ENCODE measurements at regions not wholly inside any gene's neighbourhood (a gene's known extent, or its start where the extent isn't known, plus 50 kb on each side); places are given as distances from the start of the nearest gene placed in this dataset.

DNA sequence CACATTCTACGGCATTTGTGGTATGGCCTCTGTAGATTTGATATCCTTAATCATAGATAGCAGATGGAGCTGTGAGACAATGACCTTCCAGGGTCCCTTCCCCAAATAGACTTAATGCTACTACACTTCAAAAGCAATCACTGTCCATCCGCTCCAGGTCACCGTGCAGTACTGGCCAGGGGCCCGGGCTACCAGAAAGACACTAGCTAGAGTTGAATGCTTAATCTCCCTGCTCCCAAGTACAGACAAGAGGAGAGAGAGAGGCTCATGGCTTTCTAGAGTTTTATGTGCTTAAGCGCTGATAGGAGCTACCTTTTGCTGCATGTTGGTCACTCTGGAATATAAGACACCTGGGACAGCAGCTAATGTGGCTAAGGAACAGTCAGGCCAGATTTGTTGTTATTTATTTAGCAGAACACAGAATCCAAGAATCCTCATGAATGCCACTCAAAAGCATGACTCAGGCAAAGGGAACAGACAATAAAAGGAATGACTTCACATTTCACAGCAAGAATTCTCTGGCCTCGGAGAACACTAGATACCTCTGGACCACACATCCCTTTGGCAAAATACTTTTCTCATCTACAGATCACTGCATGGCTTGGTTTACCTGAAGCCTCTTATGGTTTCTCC lies 165.0 kb downstream of the LACC1 start:
- TF ChIP-seq, protein P1, sequence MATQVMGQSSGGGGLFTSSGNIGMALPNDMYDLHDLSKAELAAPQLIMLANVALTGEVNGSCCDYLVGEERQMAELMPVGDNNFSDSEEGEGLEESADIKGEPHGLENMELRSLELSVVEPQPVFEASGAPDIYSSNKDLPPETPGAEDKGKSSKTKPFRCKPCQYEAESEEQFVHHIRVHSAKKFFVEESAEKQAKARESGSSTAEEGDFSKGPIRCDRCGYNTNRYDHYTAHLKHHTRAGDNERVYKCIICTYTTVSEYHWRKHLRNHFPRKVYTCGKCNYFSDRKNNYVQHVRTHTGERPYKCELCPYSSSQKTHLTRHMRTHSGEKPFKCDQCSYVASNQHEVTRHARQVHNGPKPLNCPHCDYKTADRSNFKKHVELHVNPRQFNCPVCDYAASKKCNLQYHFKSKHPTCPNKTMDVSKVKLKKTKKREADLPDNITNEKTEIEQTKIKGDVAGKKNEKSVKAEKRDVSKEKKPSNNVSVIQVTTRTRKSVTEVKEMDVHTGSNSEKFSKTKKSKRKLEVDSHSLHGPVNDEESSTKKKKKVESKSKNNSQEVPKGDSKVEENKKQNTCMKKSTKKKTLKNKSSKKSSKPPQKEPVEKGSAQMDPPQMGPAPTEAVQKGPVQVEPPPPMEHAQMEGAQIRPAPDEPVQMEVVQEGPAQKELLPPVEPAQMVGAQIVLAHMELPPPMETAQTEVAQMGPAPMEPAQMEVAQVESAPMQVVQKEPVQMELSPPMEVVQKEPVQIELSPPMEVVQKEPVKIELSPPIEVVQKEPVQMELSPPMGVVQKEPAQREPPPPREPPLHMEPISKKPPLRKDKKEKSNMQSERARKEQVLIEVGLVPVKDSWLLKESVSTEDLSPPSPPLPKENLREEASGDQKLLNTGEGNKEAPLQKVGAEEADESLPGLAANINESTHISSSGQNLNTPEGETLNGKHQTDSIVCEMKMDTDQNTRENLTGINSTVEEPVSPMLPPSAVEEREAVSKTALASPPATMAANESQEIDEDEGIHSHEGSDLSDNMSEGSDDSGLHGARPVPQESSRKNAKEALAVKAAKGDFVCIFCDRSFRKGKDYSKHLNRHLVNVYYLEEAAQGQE (IDR thresholded peaks at IDR 0.05; ENCODE audit: low read depth): no peak
- TF ChIP-seq TAF1 (IDR thresholded peaks at IDR 0.05; ENCODE audit: low read depth): no peak
- no peak for TF ChIP-seq RAD21 (IDR thresholded peaks at IDR 0.05; ENCODE audit: low read depth)
- no peak for TF ChIP-seq NFIC (IDR thresholded peaks at IDR 0.05)
- no peak for TF ChIP-seq CREB1 (IDR thresholded peaks at IDR 0.05; ENCODE audit: low read depth)
- no peak for TF ChIP-seq CEBPB (IDR thresholded peaks at IDR 0.05)
- no peak for TF ChIP-seq YY1 (IDR thresholded peaks at IDR 0.05; ENCODE audit: low read depth)
- TF ChIP-seq EP300 (IDR thresholded peaks at IDR 0.05; ENCODE audit: borderline replicate concordance): no peak
- no peak for TF ChIP-seq ZBTB7A (IDR thresholded peaks at IDR 0.05; ENCODE audit: low read depth)
- TF ChIP-seq, protein P2, sequence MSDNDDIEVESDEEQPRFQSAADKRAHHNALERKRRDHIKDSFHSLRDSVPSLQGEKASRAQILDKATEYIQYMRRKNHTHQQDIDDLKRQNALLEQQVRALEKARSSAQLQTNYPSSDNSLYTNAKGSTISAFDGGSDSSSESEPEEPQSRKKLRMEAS (IDR thresholded peaks at IDR 0.05): no peak
- TF ChIP-seq TCF12 (IDR thresholded peaks at IDR 0.05; ENCODE audit: low read depth): no peak
- TF ChIP-seq FOXM1 (IDR thresholded peaks at IDR 0.05; ENCODE audit: borderline replicate concordance, low read depth): no peak
